ENCODE measurements at regions not wholly inside any gene's neighbourhood (a gene's known extent, or its start where the extent isn't known, plus 50 kb on each side); places are given as distances from the start of the nearest gene placed in this dataset.
"Not testable (repeated sequence)": the region's sequence is repeated elsewhere in the genome, so short reads cannot be mapped to it uniquely, and the experiment has no call there.

DNA sequence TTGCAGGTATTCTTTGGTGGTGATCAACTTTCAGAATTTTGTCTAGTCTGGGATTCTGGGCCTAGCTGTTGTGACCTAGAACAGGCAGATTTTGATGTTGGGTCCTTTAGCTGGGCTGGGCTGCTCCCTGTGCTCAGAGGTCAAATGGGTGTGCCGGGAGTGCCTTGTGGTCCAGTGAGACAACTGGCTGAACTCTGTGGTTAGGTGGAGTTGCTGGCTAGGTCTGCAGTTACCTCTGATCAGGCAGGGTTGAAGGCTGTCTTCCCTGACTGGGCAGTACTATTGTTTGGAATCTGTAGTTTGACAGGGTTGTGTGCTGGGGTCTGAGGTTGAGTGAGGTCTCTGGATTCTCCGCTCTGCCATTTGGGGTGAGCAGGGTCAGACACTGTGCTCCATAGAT is 599.3 kb downstream of the RAPGEF2 start:
- H3K4me2 ChIP-seq (ENCODE audit: low read length): no peak overlapping the region
- H3K79me2 ChIP-seq: no peaks in the 10 kb centered on the region
- H3K4me1 ChIP-seq: no peaks in the 10 kb centered on the region
- H3K9me3 ChIP-seq (ENCODE audit: control insufficient read depth, low read length): no peaks in the 10 kb centered on the region
- H3K9ac ChIP-seq: no peak overlapping the region
- H3K4me3 ChIP-seq (ENCODE audit: low read depth, low read length): no peak overlapping the region
- no peak overlapping the region for H3K27ac ChIP-seq
- no peak overlapping the region for H2AFZ ChIP-seq
- no peaks in the 10 kb centered on the region for H3K36me3 ChIP-seq (ENCODE audit: control insufficient read depth, insufficient read depth, low read length)
- TF ChIP-seq, protein P1, sequence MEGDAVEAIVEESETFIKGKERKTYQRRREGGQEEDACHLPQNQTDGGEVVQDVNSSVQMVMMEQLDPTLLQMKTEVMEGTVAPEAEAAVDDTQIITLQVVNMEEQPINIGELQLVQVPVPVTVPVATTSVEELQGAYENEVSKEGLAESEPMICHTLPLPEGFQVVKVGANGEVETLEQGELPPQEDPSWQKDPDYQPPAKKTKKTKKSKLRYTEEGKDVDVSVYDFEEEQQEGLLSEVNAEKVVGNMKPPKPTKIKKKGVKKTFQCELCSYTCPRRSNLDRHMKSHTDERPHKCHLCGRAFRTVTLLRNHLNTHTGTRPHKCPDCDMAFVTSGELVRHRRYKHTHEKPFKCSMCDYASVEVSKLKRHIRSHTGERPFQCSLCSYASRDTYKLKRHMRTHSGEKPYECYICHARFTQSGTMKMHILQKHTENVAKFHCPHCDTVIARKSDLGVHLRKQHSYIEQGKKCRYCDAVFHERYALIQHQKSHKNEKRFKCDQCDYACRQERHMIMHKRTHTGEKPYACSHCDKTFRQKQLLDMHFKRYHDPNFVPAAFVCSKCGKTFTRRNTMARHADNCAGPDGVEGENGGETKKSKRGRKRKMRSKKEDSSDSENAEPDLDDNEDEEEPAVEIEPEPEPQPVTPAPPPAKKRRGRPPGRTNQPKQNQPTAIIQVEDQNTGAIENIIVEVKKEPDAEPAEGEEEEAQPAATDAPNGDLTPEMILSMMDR (IDR thresholded peaks at IDR 0.05): no peak
- no peaks in the 10 kb centered on the region for H3K27me3 ChIP-seq (ENCODE audit: control insufficient read depth, insufficient read depth, low read length)

DNA sequence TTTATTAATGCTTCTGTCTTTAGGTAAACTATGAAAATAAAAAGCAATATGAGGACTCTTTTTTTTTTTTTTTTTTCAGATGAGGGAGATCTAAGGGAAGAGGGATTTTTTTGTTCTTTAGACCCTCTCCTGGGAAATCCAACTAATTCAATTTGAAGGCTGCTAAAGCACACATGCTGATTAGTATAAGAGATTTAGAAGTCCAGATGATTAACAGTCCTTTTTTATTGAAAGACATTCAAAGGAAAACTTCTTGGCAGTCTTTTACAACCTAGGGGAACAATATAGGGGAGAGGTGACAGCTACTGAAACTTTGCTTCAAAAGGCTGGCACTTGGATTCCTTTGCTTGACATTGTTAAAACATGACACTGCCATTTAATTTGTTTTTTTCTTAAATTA is 602.5 kb downstream of the RAPGEF2 start:
- Histone ChIP-seq H3K4me2 (ENCODE audit: low read length) (no peak overlapping the region), H3K9me3 (ENCODE audit: control insufficient read depth, low read length) (no peaks in the 10 kb centered on the region), H3K9ac (no peak overlapping the region), H3K4me3 (ENCODE audit: low read depth, low read length) (no peak overlapping the region), H3K36me3 (ENCODE audit: control insufficient read depth, insufficient read depth, low read length) (no peaks in the 10 kb centered on the region), H3K4me1 (no peaks in the 10 kb centered on the region), H3K27ac (no peak overlapping the region), H3K79me2 (no peaks in the 10 kb centered on the region), H2AFZ (no peak overlapping the region), H3K27me3 (ENCODE audit: control insufficient read depth, insufficient read depth, low read length) (no peaks in the 10 kb centered on the region)
- TF ChIP-seq, protein P1 (IDR thresholded peaks at IDR 0.05): no peak

DNA sequence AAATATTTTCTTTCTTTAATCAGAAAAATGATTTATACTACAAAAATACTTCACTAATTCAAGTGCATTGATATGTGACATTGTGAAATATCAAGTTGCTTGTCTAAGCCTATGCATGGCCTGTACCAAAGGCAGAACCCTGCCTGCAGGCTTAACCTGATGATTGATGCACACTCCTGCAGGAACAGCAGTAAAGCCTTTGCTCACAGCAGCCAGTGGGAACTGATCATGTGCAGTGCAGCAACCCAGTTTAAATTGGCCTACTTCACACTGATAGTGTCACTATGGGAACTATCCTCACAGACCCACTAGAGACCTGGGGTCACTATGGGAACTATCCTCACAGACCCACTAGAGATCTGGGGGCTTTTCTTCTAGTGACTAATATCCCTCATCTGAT is 603.8 kb downstream of the RAPGEF2 start:
- Histone ChIP-seq H3K79me2 (no peaks in the 10 kb centered on the region), H3K4me2 (ENCODE audit: low read length) (no peak overlapping the region), H3K27ac (no peak overlapping the region), H3K9me3 (ENCODE audit: control insufficient read depth, low read length) (no peaks in the 10 kb centered on the region), H3K4me1 (no peaks in the 10 kb centered on the region), H3K4me3 (ENCODE audit: low read depth, low read length) (no peak overlapping the region), H3K27me3 (ENCODE audit: control insufficient read depth, insufficient read depth, low read length) (no peaks in the 10 kb centered on the region), H2AFZ (no peak overlapping the region), H3K36me3 (ENCODE audit: control insufficient read depth, insufficient read depth, low read length) (no peaks in the 10 kb centered on the region), H3K9ac (no peak overlapping the region)
- TF ChIP-seq, protein P1 (IDR thresholded peaks at IDR 0.05): no peak

DNA sequence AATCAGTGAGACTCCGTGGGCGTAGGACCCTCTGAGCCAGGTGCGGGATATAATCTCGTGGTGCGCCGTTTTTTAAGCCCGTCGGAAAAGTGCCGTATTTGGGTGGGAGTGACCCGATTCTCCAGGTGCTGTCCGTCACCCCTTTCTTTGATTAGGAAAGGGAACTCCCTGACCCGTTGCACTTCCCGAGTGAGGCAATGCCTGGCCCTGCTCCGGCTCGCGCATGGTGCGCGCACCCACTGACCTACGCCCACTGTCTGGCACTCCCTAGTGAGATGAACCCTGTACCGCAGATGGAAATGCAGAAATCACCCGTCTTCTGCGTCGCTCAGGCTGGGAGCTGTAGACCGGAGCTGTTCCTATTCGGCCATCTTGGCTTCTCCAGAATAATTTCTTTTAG is 612.3 kb downstream of the RAPGEF2 start:
- H3K9ac ChIP-seq; H3K27me3 ChIP-seq (ENCODE audit: control insufficient read depth, insufficient read depth, low read length); H3K9me3 ChIP-seq (ENCODE audit: control insufficient read depth, low read length); H2AFZ ChIP-seq; H3K4me3 ChIP-seq (ENCODE audit: low read depth, low read length); H3K27ac ChIP-seq; H3K79me2 ChIP-seq; H3K4me2 ChIP-seq (ENCODE audit: low read length); H3K4me1 ChIP-seq; H3K36me3 ChIP-seq (ENCODE audit: control insufficient read depth, insufficient read depth, low read length): not testable (repeated sequence)

DNA sequence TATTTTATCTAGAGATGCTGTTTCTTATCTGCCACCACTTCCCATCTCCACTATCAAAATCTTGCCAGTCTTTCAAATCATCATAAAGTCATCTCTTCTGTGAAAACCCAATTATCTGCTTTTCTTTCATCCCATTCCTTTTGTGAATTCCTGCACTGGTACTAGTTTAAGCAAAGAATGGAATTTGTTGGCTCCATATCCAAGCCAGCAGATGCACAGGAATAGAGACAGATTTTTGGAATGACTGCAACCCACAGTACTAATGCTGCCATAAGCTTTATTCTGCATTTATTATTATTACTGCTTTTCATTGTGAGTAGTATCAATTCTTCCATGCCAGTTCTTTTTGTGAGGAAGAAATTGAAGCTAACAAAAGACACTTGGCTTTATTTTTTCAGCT is 616.7 kb downstream of the RAPGEF2 start:
- Histone ChIP-seq H3K27me3 (ENCODE audit: control insufficient read depth, insufficient read depth, low read length) (no peaks in the 10 kb centered on the region), H3K36me3 (ENCODE audit: control insufficient read depth, insufficient read depth, low read length) (no peaks in the 10 kb centered on the region), H3K27ac (no peak overlapping the region), H3K9ac (no peak overlapping the region), H2AFZ (no peak overlapping the region), H3K4me3 (ENCODE audit: low read depth, low read length) (no peak overlapping the region), H3K79me2 (no peaks in the 10 kb centered on the region), H3K9me3 (ENCODE audit: control insufficient read depth, low read length) (no peaks in the 10 kb centered on the region), H3K4me1 (no peaks in the 10 kb centered on the region), H3K4me2 (ENCODE audit: low read length) (no peak overlapping the region)
- TF ChIP-seq, protein P1 (IDR thresholded peaks at IDR 0.05): no peak

All from parathyroid adenoma (tissue), 2 donors.